Endothelial cell of umbilical vein (primary cell): ENCODE measurements at regions not wholly inside any gene's neighbourhood (a gene's known extent, or its start where the extent isn't known, plus 50 kb on each side); places are given as distances from the start of the nearest gene placed in this dataset.

ENCODE experiments used
- BruUV-seq: library from RNA; stranded (reverse); fragments of 400-500 nt; replicated peaks from 2 replicates; lab custom pipeline; 2021; lab: Mats Ljungman, UMichigan
- CTCF ChIA-PET: fragments of 300-600, 350-600 bp; sonication (Branson Sonifier 250); formaldehyde crosslinking; loops from one replicate; lab custom pipeline; 2021; ENCODE audit warnings: antibody characterized with exemption, inconsistent platforms; lab: Charles Lee
- POLR2A ChIA-PET: fragments of 300-600, 350-600 bp; sonication (Branson Sonifier 250); formaldehyde crosslinking; loops from one replicate; lab custom pipeline; 2021; ENCODE audit warnings: antibody characterized with exemption, inconsistent platforms; lab: Charles Lee
- DNase-seq: peaks from one replicate; pipeline ENCODE4 v3.0.0-alpha.2; 2011; ENCODE audit warnings: low read depth, low spot score
- FAIRE-seq: peaks from 2 replicates; lab custom pipeline; 2011; peaks lifted over from hg19 to GRCh38; lab: Jason Lieb, UNC
- H2AFZ ChIP-seq: 2 replicates; pipeline ENCODE4 v1.6.0; 2012; ENCODE audit warnings: low read depth, low read length, control low read depth, inconsistent platforms
- H3K27ac ChIP-seq: 2 replicates; pipeline ENCODE4 v1.5.1; 2011; ENCODE audit warnings: low read depth, mild to moderate bottlenecking, control low read depth, low read length, moderate library complexity; ENCODE audit not compliant: insufficient read depth
- H3K27me3 ChIP-seq, 2 experiments: 2 replicates each; pipeline versions ENCODE4 v1.6.0 to v1.6.1; 2011; ENCODE audit warnings: low read length in 2 of 2, mixed read lengths in 1 of 2; ENCODE audit not compliant: control insufficient read depth in 2 of 2, insufficient read depth in 2 of 2
- H3K36me3 ChIP-seq, 2 experiments: 2 replicates in 1 of 2; 3 replicates in 1 of 2; pipeline ENCODE4 v1.5.1; 2011; ENCODE audit warnings: low read length in 2 of 2, mild to moderate bottlenecking in 1 of 2, moderate library complexity in 1 of 2; ENCODE audit not compliant: control insufficient read depth in 2 of 2, insufficient read depth in 2 of 2; ENCODE audit errors: extremely low read depth in 1 of 2
- H3K4me1 ChIP-seq: 3 replicates; pipeline ENCODE4 v1.5.1; 2011; ENCODE audit warnings: mild to moderate bottlenecking, low read length; ENCODE audit not compliant: control insufficient read depth, insufficient read depth; ENCODE audit errors: extremely low read depth
- H3K4me2 ChIP-seq: 2 replicates; pipeline ENCODE4 v1.6.1; 2011; ENCODE audit warnings: low read length, control low read depth, mixed read lengths; ENCODE audit not compliant: insufficient read depth
- H3K4me3 ChIP-seq, 3 experiments: fragments of 200-600 bp in 1 of 3; sonication (generic), shearing (Covaris generic) in 1 of 3; replicated peaks in 1 of 3; 2 replicates each; pipeline ENCODE4 v1.5.1; 2011 to 2016; ENCODE audit warnings: control low read depth in 3 of 3, low read length in 3 of 3, mild to moderate bottlenecking in 2 of 3, inconsistent platforms in 1 of 3, low read depth in 1 of 3, moderate library complexity in 1 of 3; ENCODE audit not compliant: insufficient read depth in 1 of 3
- H3K79me2 ChIP-seq: 2 replicates; pipeline ENCODE4 v1.6.0; 2012; ENCODE audit warnings: low read length, inconsistent platforms; ENCODE audit not compliant: control insufficient read depth, insufficient read depth
- H3K9ac ChIP-seq: replicated peaks from 2 replicates; pipeline ENCODE3; 2011; ENCODE audit warnings: low read length, control low read depth; ENCODE audit not compliant: insufficient read depth; ENCODE audit errors: extremely low read depth
- H3K9me1 ChIP-seq: replicated peaks from 3 replicates; pipeline ENCODE4 v1.6.0; 2011; ENCODE audit warnings: mild to moderate bottlenecking, low read length; ENCODE audit not compliant: control insufficient read depth, insufficient read depth; ENCODE audit errors: extremely low read depth
- H3K9me3 ChIP-seq: replicated peaks from 2 replicates; pipeline ENCODE4 v1.5.1; 2012; ENCODE audit warnings: low read length, inconsistent platforms; ENCODE audit not compliant: control insufficient read depth, insufficient read depth
- H4K20me1 ChIP-seq: replicated peaks from 2 replicates; pipeline ENCODE3; 2011; ENCODE audit warnings: mild to moderate bottlenecking, low read length; ENCODE audit not compliant: control insufficient read depth, insufficient read depth; ENCODE audit errors: extremely low read depth
- EZH2 ChIP-seq: IDR thresholded peaks from 2 replicates; pipeline ENCODE4 v1.6.1; 2012; ENCODE audit warnings: borderline replicate concordance, low read depth, mild to moderate bottlenecking, moderate library complexity, low read length, inconsistent platforms; ENCODE audit not compliant: severe bottlenecking
- GATA2 ChIP-seq: IDR thresholded peaks from 2 replicates; pipeline ENCODE4 v1.7.0; 2011; ENCODE audit warnings: low read depth, mild to moderate bottlenecking, moderate library complexity, mixed read lengths, low read length; ENCODE audit not compliant: insufficient read length, insufficient read depth
- MYC ChIP-seq: IDR thresholded peaks from one replicate; pipeline ENCODE4 v1.6.1; 2011; ENCODE audit warnings: mild to moderate bottlenecking, low read depth, low read length
- POLR2A ChIP-seq: IDR thresholded peaks from 2 replicates; pipeline ENCODE4 v1.6.1; 2012; ENCODE audit warnings: low read depth, mild to moderate bottlenecking, control low read depth, low read length
- POLR2AphosphoS5 ChIP-seq: IDR thresholded peaks from 2 replicates; pipeline ENCODE4 v1.6.1; 2012; ENCODE audit warnings: low read depth, mild to moderate bottlenecking, control low read depth, low read length, moderate library complexity; ENCODE audit not compliant: insufficient read depth
- dilution Hi-C: fragments of 300-500 bp; cut with MboI; formaldehyde crosslinking; loops from one replicate; pipeline ENCODE4 v1.15.0; 2019; ENCODE audit warnings: low sequenced_read_pairs; ENCODE audit not compliant: extremely low pct_ligation_motif_present
- intact Hi-C: fragments of 100-400 bp; cut with micrococcal nuclease; formaldehyde crosslinking; loops from one replicate; pipeline ENCODE4 v1.10.0; 2022
- TF ChIP-seq, protein P1 (sequence below), 2 donors: IDR thresholded peaks; 1 replicate in 1 of 2; 2 replicates in 1 of 2; pipeline ENCODE4 v1.5.1; 2011; ENCODE audit warnings: low read length in 2 of 2, mild to moderate bottlenecking in 2 of 2, moderate library complexity in 2 of 2, control low read depth in 1 of 2, inconsistent platforms in 1 of 2, low read depth in 1 of 2; ENCODE audit not compliant: insufficient read depth in 1 of 2; ENCODE audit errors: extremely low read depth in 1 of 2

- no peaks in the 10 kb centered on the region for H4K20me1 ChIP-seq
- dilution Hi-C loops, result no loop called here
- intact Hi-C loops, result no loop called here
- no TSS peak for BruUV-seq
- no peaks in the 10 kb centered on the region for H3K4me1 ChIP-seq
- CTCF ChIA-PET, result no interaction called here
- no peaks in the 10 kb centered on the region for H3K79me2 ChIP-seq
- no peaks in the 10 kb centered on the region for H3K9me1 ChIP-seq
- POLR2A ChIA-PET, result no interaction called here
- H3K27me3 ChIP-seq, result no peaks in the 10 kb centered on the region
- no peaks in the 10 kb centered on the region for H3K36me3 ChIP-seq
- H3K27ac ChIP-seq, result no peak overlapping the region
- H2AFZ ChIP-seq, result no peak overlapping the region
- no peak for TF ChIP-seq GATA2
- TF ChIP-seq, protein P1, sequence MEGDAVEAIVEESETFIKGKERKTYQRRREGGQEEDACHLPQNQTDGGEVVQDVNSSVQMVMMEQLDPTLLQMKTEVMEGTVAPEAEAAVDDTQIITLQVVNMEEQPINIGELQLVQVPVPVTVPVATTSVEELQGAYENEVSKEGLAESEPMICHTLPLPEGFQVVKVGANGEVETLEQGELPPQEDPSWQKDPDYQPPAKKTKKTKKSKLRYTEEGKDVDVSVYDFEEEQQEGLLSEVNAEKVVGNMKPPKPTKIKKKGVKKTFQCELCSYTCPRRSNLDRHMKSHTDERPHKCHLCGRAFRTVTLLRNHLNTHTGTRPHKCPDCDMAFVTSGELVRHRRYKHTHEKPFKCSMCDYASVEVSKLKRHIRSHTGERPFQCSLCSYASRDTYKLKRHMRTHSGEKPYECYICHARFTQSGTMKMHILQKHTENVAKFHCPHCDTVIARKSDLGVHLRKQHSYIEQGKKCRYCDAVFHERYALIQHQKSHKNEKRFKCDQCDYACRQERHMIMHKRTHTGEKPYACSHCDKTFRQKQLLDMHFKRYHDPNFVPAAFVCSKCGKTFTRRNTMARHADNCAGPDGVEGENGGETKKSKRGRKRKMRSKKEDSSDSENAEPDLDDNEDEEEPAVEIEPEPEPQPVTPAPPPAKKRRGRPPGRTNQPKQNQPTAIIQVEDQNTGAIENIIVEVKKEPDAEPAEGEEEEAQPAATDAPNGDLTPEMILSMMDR (IDR thresholded peaks at IDR 0.05; ENCODE audit: extremely low read depth in 1 of 2, insufficient read depth in 1 of 2, low read depth in 1 of 2, low read length in 2 of 2), result no peak
- TF ChIP-seq POLR2AphosphoS5, result no peak
- TF ChIP-seq EZH2, result no peak
- DNase-seq, result no peak
- FAIRE-seq, result no peak
- H3K9me3 ChIP-seq, result no peaks in the 10 kb centered on the region
- H3K4me3 ChIP-seq, result no peak overlapping the region
- H3K9ac ChIP-seq, result no peak overlapping the region
- no peak overlapping the region for H3K4me2 ChIP-seq
These were observed 1248.1 kb downstream of the RAPGEF2 start for GRCh38 chr4:160350944-160351343.

DNA sequence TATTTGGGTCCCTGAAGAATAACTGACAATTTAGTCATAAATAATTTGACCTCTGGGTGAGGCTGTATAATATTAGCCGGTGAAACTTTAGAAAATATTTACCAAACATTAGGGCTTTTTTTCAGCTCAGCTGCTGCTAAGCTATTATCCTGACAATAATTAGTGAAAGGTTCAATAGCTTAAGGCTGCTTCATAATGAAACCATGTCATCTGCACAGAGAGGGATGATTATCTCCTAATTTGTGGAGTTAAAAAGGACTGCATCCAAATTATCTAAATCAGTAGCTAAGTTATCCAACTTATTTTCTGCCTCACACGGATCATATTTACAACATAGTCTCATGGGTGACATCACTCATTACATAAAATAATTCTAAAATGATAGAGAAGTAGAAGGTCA is 1249.8 kb downstream of the RAPGEF2 start:
- ChIA-PET POLR2A (no interaction called here), CTCF (no interaction called here)
- H3K9me1 ChIP-seq, result no peaks in the 10 kb centered on the region
- DNase-seq, result no peak
- no peak overlapping the region for H3K4me2 ChIP-seq
- no peak overlapping the region for H2AFZ ChIP-seq
- H3K79me2 ChIP-seq, result no peaks in the 10 kb centered on the region
- TF ChIP-seq POLR2A (no peak), MYC (no peak), EZH2 (no peak)
- BruUV-seq, result no TSS peak
- no peak overlapping the region for H3K27ac ChIP-seq
- H3K27me3 ChIP-seq, result no peaks in the 10 kb centered on the region
- no peaks in the 10 kb centered on the region for H3K4me1 ChIP-seq
- FAIRE-seq, result no peak
- H3K9me3 ChIP-seq, result peaks cover 4% of the 10 kb centered on the region
- no peaks in the 10 kb centered on the region for H3K36me3 ChIP-seq
- intact Hi-C loops (no loop called here), dilution Hi-C loops (no loop called here)
- no peak overlapping the region for H3K9ac ChIP-seq
- H4K20me1 ChIP-seq, result no peaks in the 10 kb centered on the region
- no peak overlapping the region for H3K4me3 ChIP-seq
